NCI-H1105 (cell line): ENCODE measurements at regions not wholly inside any gene's neighbourhood (a gene's known extent, or its start where the extent isn't known, plus 50 kb on each side); places are given as distances from the start of the nearest gene placed in this dataset.

Experiments used
- DNase-seq: peaks from one replicate; lab custom pipeline; 2025; lab: John Stamatoyannopoulos, UW

DNA sequence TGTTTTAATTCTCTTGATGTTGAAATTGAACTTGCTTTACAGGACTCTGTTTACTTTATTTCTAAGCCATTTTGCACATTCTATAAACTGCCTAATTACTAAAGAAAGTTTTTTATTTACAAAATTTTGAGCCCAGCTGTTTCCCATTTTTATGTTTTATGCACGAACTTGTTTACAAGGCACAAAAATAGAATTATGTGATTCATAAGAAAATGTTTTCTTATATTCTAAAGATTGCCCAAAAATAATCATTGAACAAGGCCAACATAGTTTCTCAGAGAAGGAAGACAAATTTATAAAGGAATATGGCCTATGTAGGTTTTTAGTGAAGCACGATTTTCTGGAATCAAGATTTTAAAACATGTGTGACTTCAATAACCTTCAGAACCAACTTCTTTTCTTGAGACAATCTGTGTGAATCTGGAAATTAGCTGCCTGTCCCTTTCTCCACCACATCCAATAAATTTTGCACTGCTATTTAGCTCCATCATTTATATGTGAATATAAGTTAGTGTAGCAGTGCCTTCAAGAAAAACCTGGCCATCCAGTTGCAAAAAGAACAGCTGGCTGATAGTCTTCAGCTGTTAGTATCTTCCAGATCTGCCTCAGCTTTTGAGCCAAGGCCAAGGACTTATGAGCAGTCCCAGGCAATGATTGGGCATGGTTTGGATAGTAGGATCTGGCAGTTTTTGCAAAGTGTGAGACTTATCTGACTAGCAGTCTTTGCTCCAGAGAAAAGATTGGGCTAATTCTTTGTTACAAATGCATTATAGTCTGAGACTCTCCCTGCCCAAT lies 253.2 kb upstream of the COL3A1 start:
- DNase-seq = no peak

DNA sequence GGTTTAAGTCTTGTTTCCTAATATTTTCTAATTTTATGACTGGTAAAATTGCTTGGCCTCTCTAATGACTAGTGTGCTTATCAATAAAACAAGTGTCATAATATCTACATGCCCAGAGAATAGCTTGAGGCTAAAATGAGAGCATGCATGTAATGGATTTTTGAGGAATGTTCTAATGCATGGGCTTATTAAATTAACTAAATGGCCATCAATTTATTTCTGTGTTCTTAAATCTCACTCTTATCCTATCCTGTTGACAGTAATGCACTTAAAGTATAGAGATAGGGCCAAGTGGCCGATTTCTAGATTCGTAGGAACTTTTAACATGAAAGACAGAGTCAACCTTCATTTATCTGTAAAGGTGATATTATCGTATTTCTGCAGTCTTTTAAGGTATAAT lies 252.4 kb upstream of the COL3A1 start:
- no peak for DNase-seq

GRCh38 chr2:188725746-188726360 lies 248.3 kb upstream of the COL3A1 start:
- DNase-seq = no peak

DNA sequence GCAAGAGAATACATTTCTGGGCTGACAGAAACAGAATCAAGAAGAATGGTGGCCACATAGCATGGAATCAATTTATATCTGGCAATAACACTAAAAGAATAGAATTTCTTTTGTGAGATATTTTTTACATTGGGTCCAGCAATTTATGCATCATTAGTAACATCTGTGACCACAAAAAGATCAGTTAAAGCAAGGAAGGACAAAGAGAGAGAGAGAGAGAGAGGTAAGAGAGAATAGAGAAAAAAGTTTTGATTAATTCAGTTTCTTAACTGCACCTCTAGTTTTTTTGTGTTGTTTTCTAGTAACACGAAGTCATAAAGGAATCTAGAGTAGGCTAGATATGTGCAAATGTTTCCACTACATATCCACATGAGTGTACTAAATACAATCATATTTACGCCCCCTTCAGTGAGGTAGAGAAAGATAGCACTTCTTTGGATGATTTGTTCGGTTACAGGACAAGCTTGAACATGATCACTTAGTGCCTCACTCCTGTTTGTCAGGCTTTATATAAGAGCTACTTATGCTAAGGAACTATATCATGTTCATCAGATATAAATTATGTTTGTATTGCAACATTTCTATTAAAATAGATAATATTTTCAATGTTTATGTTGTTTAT lies 247.4 kb upstream of the COL3A1 start:
- DNase-seq = no peak

GRCh38 chr2:188727846-188728245 lies 246.3 kb upstream of the COL3A1 start:
- no peak for DNase-seq

GRCh38 chr2:188734691-188735090 lies 239.5 kb upstream of the COL3A1 start:
- no peak for DNase-seq

DNA sequence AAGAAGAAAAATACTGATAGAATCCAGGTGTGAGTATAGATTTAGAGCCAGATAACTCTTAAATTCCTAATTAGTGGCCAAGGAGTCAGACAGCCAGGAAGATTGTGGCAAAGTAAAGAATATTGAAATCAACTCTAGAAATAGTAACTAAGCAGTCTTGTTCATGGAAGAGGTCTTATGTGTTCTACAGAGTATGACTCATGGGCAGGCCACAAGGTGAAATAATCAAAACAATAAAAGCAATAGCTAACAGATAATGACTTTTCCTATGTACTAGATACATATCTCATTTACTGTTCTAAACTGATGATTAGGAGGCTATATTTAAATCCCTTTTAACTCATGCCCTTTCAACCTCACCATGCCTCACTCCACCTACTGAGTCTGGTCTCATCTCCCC lies 227.4 kb upstream of the COL3A1 start:
- DNase-seq = no peak

- DNase-seq = no peak
Observed at GRCh38 chr2:188751816-188752215, 222.4 kb upstream of the COL3A1 start.

GRCh38 chr2:188752311-188752710 lies 221.9 kb upstream of the COL3A1 start:
- DNase-seq = no peak

DNA sequence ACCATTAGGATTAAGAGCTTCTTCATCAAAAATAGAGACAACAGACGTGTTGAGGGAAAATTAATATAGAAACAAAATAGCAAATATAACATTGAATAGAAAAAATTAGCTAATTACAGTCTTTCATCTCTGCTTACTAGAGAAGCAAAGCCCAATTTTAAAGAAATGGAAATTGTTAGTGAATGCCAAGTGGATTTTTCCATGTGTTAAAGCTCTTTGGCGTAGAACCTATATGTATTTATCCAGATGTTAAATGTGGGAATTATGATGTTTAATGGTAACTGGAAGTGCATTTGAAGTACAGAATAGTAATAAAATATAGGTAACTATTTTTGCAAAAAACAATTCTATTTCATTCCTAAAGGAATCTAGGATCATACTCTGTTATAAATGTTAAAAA lies 212.0 kb upstream of the COL3A1 start:
- no peak for DNase-seq

GRCh38 chr2:188765522-188766470 lies 208.4 kb upstream of the COL3A1 start:
- DNase-seq = peak; percentile 50

GRCh38 chr2:188766471-188766856 lies 207.7 kb upstream of the COL3A1 start:
- DNase-seq = no peak

DNA sequence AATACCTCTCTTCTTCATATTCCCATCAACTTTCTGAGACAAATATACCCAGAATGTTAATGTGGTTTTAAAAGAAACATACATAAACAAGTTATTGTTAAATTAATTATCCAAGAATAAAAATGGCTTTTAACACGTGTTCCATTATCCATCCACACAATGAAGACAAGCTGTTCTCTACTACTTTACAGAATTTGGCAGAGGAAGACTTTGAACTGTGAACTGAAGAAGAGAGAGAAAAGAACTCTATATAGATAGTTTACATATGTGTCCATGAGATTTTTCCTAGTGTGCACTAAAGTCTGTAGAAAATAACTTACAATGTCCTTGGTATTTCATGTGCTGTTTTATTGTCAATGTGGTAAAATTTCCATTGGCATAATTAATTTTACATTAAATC lies 207.0 kb upstream of the COL3A1 start:
- DNase-seq = no peak

GRCh38 chr2:188770296-188770695 lies 203.9 kb upstream of the COL3A1 start:
- no peak for DNase-seq

DNA sequence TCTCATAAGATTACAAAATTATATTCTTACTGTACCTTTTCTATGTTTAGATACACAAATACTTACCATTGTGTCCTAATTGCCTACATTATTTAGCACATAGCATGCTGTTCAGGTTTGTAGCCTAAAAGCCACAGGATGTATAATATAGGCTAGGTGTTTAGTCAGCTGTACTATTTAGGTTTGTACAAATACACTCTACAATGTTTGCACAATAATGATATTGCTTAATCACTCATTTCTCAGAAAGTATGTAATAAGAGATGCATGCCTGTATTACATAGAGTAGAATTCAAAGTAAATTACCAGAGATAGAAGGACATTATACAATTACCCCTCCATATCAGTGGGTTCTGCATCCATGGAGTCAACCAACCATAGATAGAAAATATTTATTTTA lies 201.1 kb upstream of the COL3A1 start:
- DNase-seq = peak; percentile 35

- no peak for DNase-seq
Observed at GRCh38 chr2:188776634-188777033, 197.5 kb upstream of the COL3A1 start.

- DNase-seq = no peak
Observed at GRCh38 chr2:188784269-188784762, 189.9 kb upstream of the COL3A1 start.

- DNase-seq = no peak
Observed at GRCh38 chr2:188785061-188785460, 189.1 kb upstream of the COL3A1 start.

DNA sequence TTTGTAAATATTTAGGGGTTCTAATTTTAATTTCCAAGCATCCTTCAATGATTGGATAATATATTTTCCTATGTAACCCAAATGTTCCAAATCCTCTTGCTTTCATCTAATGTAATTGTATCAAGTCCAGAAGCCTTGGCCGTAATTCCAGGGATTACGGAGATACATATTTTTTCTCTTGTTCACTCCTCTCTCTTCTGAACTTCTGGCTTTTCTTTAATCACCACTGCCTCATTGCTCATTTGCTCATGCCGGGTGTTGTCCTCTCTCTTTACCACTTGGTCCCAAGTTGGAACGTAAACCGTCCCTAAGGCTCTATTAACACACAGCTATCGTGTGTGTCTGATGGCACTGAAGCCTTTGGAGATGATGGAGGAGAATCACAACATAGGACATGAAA lies 188.7 kb upstream of the COL3A1 start:
- no peak for DNase-seq

DNA sequence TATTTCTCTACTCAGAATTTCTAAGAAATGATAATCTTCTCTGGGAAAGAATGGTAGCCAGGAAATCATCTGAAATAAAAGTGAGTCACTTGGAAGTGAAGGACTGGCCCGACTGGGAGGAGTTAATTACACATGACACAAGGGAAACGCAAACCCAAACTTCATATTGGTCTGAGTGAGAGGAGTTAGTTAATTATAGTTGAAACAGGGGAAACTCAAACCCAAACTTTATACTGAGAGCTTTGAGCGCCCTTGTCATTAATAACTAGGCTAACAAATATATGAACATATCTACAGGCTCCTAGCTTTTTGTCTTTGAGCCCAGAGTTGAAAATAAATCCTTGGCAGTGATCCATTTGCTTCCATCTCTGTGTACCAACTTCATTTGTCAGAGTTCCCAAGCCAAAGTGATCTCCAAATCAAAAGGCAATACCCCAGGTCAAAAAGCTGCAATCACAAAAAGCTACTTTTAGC lies 187.8 kb upstream of the COL3A1 start:
- DNase-seq = peak; percentile 25

DNA sequence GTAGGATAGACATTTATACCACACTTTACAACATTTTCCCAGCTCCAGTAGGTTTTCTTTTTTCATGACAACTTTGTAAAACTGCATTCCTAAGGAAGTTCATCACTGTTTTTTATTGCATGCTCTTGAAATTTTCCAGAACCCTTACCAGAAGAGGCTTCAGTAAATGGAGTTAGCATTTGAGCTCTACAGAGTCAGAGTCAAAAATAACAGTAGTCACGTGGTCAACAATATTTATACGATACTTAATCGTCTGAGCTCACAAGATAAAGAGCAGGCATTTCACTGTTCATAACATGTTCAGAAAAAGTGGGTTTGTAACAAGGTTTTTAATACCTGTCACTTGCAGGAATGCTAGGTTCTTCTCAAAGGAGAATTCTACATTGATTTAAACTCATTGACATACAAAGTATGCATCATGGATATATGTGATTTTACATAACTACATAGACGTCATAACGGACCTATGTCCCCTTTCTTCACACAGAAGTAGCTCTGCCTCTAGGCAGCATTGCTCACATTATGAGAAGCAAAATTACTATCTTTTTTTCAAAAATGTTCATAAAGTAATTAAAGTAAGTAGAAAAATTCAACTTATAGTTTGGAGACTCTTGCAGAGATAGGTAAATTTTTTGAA lies 187.0 kb upstream of the COL3A1 start:
- DNase-seq = no peak
